ENCODE measurements at regions not wholly inside any gene's neighbourhood (a gene's known extent, or its start where the extent isn't known, plus 50 kb on each side); places are given as distances from the start of the nearest gene placed in this dataset.

- peak in 2 of 3 donors; percentile 12 to 50 for DNase-seq
Observed at GRCh38 chr12:104858611-104859543, 99.2 kb downstream of the SLC41A2 start.

GRCh38 chr12:104856531-104856930 is 101.6 kb downstream of the SLC41A2 start:
- DNase-seq: no peak

GRCh38 chr12:104855599-104855998 is 102.5 kb downstream of the SLC41A2 start:
- no peak for DNase-seq

- no peak for DNase-seq
Observed at GRCh38 chr12:104852896-104853295, 105.2 kb downstream of the SLC41A2 start.

- DNase-seq: no peak
Observed at GRCh38 chr12:104852102-104852501, 106.0 kb downstream of the SLC41A2 start.

GRCh38 chr12:104850781-104851180 is 107.3 kb downstream of the SLC41A2 start:
- no peak for DNase-seq

- DNase-seq: no peak
Observed at GRCh38 chr12:104846056-104846767, 111.9 kb downstream of the SLC41A2 start.

GRCh38 chr12:104844123-104844522 is 114.0 kb downstream of the SLC41A2 start:
- DNase-seq: no peak

- DNase-seq: no peak
Observed at GRCh38 chr12:104840262-104840661, 117.8 kb downstream of the SLC41A2 start.

GRCh38 chr12:104835317-104835716 is 122.8 kb downstream of the SLC41A2 start:
- DNase-seq: no peak

GRCh38 chr12:104834607-104835006 is 123.5 kb downstream of the SLC41A2 start:
- DNase-seq: no peak

GRCh38 chr12:104833756-104834155 is 124.3 kb downstream of the SLC41A2 start:
- no peak for DNase-seq

- no peak for DNase-seq
Observed at GRCh38 chr12:104828015-104828414, 130.1 kb downstream of the SLC41A2 start.

GRCh38 chr12:104827587-104827986 is 130.5 kb downstream of the SLC41A2 start:
- peak in 2 of 3 donors; percentile 5 to 19 for DNase-seq

GRCh38 chr12:104825408-104825807 is 132.7 kb downstream of the SLC41A2 start:
- peak in 2 of 3 donors; percentile 35 to 53 for DNase-seq

GRCh38 chr12:104823985-104824461 is 134.1 kb downstream of the SLC41A2 start:
- peak; percentile 44 to 50 (median 46) for DNase-seq

GRCh38 chr12:104822941-104823340 is 135.1 kb downstream of the SLC41A2 start:
- no peak for DNase-seq

GRCh38 chr12:104816845-104817503 is 141.1 kb downstream of the SLC41A2 start:
- DNase-seq: no peak

- no peak for DNase-seq
Observed at GRCh38 chr12:104815935-104816334, 142.2 kb downstream of the SLC41A2 start.

- no peak for DNase-seq
Observed at GRCh38 chr12:104814944-104815343, 143.1 kb downstream of the SLC41A2 start.

Measured in suppressor macrophage treated with lipopolysaccharide for 1 hour (primary cell).